EH (cell line): ENCODE measurements at regions not wholly inside any gene's neighbourhood (a gene's known extent, or its start where the extent isn't known, plus 50 kb on each side); places are given as distances from the start of the nearest gene placed in this dataset.
"Not testable (repeated sequence)": the region's sequence is repeated elsewhere in the genome, so short reads cannot be mapped to it uniquely, and the experiment has no call there.

ENCODE experiments used
- DNase-seq: peaks from one replicate; pipeline ENCODE4 v3.0.0-alpha.2; 2015; ENCODE audit warnings: low read depth

GRCh38 chr10:90031776-90032175 is 330.4 kb downstream of the KIF20B start:
- peak; percentile 41 for DNase-seq

GRCh38 chr10:90032519-90032918 is 331.1 kb downstream of the KIF20B start:
- DNase-seq: peak; percentile 64

DNA sequence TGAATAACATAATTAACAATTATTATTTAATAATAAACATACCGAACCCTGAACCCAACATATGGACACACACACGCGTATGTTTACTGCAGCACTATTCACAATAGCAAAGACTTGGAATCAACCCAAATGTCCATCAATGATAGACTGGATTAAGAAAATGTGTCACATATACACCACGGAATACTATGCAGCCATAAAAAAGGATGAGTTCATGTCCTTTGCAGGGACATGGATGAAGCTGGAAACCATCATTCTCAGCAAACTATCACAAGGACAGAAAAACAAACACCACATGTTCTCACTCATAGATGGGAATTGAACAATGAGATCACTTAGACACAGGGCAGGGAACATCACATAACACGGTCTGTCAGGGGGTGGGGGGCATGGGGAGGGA is 333.5 kb downstream of the KIF20B start:
- not testable (repeated sequence) for DNase-seq

GRCh38 chr10:90041585-90041984 is 340.2 kb downstream of the KIF20B start:
- no peak for DNase-seq

DNA sequence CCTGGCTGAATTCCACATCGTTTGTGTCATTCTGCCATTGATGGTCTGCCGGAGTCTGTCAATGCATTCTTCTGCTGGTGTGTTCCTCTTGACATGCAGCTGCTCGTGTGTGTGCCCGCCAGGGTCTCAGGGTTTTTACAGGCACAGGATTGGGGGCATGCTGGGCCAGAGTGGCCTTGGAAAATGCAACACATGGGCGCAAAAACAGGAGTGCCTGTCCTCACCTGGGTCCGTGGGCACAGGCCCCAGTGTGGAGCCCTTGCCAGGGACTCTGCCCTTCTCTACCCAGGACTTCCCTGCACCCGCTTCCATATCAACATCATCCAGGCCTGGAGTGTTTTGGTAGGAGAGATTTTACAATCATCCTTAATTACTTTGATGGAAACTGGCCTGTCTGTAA is 340.7 kb downstream of the KIF20B start:
- no peak for DNase-seq

- no peak for DNase-seq
Measured at GRCh38 chr10:90047243-90047729, 345.9 kb downstream of the KIF20B start.

DNA sequence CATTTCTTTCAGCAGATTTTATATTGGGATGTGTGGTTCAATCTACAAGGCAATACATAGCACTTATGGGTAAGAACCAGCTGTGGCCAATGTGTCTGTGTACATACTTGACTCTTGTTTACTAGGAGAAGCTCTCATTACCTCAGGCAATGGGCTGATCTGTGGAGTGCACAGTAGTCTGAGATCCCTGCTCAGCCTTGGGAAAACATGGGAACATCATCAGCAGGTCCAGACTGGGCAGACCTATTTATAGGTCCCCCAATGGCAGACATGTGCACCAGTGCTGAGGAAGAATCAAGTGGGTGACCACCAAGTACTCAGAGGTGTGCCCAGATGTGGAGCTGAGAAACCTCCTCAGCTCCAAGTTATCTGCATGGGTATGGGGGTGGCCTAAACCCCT is 349.7 kb downstream of the KIF20B start:
- DNase-seq: no peak

GRCh38 chr10:90051474-90051873 is 350.1 kb downstream of the KIF20B start:
- DNase-seq: no peak

DNA sequence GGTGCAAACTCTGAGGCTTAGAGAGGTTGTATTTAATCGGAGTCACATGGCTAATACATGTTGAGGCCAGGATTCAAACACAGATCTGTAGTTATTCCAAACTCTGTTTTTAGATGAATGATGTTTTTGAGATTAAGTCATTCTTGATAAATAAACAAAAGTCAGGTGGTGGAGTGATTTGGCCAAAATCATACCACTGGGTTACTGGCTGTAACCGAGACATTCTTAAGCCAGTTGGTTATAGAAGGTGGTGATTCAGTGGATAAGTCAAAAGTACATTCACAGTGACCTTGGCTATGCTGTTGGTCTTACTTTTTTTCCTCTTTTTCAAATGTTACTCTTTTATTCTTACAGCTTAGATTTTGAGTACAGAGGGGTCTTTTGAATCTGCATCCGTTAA is 361.4 kb downstream of the KIF20B start:
- DNase-seq: peak; percentile 2

GRCh38 chr10:90064295-90064694 is 362.9 kb downstream of the KIF20B start:
- DNase-seq: no peak

DNA sequence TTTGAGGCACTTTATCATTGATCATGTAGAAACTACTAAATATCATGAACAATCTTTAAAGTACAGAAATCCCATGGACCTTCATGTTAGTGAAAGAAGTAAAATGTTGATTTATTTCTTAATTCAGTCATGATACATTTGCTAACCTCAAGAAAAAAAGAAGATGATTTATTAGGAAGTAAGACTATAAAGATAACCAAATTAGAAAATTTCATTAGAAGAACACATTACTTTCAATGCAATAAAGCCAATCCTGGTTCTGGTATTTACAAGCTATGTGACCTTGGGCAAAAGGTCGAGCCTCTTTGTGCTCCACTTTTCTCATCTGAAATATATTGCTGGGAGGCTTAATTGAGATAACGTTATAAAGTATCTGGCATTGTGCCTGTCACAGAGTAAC is 365.0 kb downstream of the KIF20B start:
- no peak for DNase-seq

DNA sequence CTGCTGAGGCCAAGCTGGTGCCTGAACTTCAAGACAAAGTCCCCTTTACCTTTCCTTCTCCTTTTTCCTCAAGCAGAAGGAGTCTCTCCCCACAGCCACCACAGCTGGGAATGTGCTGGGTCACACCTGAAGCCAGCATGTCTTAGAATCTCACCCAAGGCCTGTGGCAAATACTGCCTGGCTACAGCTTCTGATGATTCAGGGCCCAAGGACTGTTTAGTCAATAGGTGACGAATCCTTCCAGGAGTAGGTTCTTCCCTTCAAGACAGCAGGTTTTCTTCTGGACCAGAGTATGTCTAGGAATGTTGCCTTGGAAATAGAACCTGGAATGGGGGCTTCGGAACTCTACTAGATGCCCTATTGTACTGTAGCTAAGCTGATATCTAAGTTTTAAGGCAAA is 374.6 kb downstream of the KIF20B start:
- DNase-seq: no peak

DNA sequence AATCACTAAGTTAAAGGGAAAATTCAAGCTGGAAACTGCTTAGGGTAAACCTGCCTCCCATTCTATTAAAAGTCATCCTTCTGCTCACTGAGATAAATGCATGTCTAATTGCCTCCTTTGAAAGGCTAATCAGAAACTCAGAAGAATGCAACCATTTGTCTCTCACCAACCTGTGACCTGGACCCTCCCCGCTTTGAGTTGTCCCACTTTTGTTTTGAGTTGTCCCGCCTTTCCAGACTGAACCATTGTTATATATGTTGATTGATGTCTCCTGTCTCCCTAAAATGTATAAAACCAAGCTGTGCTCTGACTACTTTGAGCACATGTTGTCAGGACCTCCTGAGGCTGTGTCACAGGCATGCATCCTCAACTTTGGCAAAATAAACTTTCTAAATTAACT is 378.4 kb downstream of the KIF20B start:
- no peak for DNase-seq

GRCh38 chr10:90086606-90087190 is 385.3 kb downstream of the KIF20B start:
- DNase-seq: peak; percentile 11

- DNase-seq: peak; percentile 32
Measured at GRCh38 chr10:90087197-90088023, 386.0 kb downstream of the KIF20B start.

GRCh38 chr10:90088024-90088317 is 386.6 kb downstream of the KIF20B start:
- no peak for DNase-seq

DNA sequence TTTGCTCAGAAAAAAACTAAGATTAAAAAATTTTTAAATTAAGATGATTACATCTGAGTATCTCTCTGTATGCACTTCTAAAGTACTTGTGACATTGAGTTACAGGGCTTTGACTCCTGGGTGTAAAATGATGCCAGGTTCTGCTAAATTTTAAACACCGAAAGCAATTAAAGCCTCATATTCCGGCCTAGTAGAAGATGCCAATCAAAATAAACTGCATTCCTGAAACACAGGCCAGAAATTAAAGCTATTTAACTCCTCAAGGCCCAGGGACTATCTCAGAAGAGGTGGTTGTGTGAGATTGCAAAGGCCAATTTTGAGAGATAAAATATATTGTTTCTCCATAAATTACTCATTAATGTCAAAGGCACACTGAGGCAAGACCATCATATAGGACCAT is 388.3 kb downstream of the KIF20B start:
- peak; percentile 1 for DNase-seq

DNA sequence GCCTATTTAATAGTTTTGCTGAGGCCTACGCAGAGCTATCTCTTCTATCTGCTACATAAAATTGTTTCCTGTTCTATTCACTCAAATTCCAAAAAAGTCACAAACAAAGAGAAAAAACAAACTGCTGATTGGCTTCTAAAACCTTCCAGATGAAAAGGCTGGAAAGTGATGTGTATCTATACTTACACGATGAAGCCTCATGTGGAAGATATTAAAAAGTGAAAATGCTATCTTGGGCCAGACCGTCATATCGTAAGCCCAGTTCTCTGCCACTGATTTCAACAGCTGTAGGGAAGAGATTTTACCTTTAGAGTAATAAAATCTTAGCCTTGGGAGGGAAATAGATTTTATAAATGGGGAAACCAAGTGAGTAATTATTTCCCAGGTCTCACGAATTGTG is 394.8 kb downstream of the KIF20B start:
- DNase-seq: no peak

DNA sequence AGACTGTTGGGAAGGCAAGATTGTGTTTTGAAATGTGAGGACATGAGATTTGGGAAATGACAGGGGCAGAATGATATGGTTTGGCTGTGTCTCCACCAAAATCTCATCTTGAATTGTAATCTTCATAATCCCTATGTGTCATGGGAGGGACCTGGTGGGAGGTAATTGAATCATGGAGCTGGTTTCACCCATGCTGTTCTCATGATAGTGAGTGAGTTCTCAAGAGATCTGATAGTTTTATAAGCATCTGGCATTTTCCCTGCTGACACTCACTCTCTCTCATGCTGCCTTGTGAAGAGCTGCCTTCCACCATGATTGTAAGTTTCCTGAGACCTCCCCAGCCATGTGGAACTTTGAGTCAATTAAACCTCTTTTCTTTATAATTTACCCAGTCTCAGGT is 406.2 kb downstream of the KIF20B start:
- DNase-seq: not testable (repeated sequence)

DNA sequence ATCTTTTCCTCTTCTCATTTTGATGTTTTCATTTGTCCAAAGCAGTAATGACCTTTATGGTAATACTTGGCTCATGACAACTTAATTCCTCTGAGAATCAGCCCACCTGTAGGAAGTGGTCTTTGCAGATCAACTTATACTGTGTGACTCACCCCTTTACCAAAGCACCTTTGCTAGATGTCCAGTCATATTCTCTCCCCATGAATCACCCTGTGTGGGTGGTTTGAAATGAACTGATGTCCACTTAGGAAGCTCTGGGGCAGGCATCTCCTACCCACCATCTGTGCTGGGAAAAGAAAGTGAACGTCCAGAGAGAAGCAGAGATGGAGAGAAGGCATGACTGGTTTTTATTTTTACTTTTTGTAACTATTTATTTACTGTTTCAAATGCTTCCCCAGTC is 410.3 kb downstream of the KIF20B start:
- DNase-seq: no peak

GRCh38 chr10:90112681-90113080 is 411.3 kb downstream of the KIF20B start:
- DNase-seq: no peak

GRCh38 chr10:90118567-90118966 is 417.2 kb downstream of the KIF20B start:
- DNase-seq: not testable (repeated sequence)

- not testable (repeated sequence) for DNase-seq
Measured at GRCh38 chr10:90119631-90120280, 418.4 kb downstream of the KIF20B start.
